ENCODE measurements at regions not wholly inside any gene's neighbourhood (a gene's known extent, or its start where the extent isn't known, plus 50 kb on each side); places are given as distances from the start of the nearest gene placed in this dataset.

- TF ChIP-seq POLR2AphosphoS5 (IDR thresholded peaks at IDR 0.05) (no peak), POLR2A (IDR thresholded peaks at IDR 0.05) (no peak)
- TF ChIP-seq, protein P1, sequence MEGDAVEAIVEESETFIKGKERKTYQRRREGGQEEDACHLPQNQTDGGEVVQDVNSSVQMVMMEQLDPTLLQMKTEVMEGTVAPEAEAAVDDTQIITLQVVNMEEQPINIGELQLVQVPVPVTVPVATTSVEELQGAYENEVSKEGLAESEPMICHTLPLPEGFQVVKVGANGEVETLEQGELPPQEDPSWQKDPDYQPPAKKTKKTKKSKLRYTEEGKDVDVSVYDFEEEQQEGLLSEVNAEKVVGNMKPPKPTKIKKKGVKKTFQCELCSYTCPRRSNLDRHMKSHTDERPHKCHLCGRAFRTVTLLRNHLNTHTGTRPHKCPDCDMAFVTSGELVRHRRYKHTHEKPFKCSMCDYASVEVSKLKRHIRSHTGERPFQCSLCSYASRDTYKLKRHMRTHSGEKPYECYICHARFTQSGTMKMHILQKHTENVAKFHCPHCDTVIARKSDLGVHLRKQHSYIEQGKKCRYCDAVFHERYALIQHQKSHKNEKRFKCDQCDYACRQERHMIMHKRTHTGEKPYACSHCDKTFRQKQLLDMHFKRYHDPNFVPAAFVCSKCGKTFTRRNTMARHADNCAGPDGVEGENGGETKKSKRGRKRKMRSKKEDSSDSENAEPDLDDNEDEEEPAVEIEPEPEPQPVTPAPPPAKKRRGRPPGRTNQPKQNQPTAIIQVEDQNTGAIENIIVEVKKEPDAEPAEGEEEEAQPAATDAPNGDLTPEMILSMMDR (IDR thresholded peaks at IDR 0.05) = no peak
Measured at GRCh38 chr2:188645986-188646385, 328.2 kb upstream of the COL3A1 start.

Data from prostate gland (tissue), 2 donors.